Fibroblast of villous mesenchyme (primary cell): ENCODE measurements at regions not wholly inside any gene's neighbourhood (a gene's known extent, or its start where the extent isn't known, plus 50 kb on each side); places are given as distances from the start of the nearest gene placed in this dataset.

ENCODE experiments used
- DNase-seq: peaks from one replicate; pipeline ENCODE4 v3.0.0-alpha.2; 2010; ENCODE audit warnings: low read depth
- H3K4me3 ChIP-seq: 2 replicates; pipeline ENCODE4 v1.5.1; 2011; ENCODE audit warnings: low read depth, mild to moderate bottlenecking, low read length
- CTCF ChIP-seq: IDR thresholded peaks from 2 replicates; pipeline ENCODE4 v1.5.1; 2012; ENCODE audit warnings: low read depth, mild to moderate bottlenecking, low read length; ENCODE audit not compliant: insufficient read depth

- H3K4me3 ChIP-seq, result no peak overlapping the region
- DNase-seq, result no peak
- no peak for TF ChIP-seq CTCF
Observed at GRCh38 chr1:175894581-175894980, 151.2 kb upstream of the TNR start.

DNA sequence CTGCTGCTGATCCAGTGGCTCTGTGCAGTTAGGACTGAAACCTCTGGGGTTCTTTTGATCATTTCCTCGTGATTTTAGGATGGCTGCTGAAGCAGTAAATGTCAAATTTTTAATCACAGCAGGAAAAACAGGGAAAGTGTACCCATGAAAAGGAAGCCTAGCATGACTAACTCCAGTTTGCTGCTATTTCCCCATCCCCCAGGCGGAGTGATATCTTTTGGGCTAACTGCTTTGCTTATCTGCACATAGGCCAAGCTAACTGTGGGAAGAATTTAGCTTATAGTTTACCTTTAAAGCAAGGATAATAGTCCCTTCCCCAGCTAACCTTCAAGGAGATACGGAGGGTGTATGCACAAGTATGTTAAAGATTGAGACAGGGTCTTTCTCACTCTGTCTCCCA lies 149.8 kb upstream of the TNR start:
- no peak for TF ChIP-seq CTCF
- peak; percentile 19 for DNase-seq
- H3K4me3 ChIP-seq, result no peak overlapping the region

DNA sequence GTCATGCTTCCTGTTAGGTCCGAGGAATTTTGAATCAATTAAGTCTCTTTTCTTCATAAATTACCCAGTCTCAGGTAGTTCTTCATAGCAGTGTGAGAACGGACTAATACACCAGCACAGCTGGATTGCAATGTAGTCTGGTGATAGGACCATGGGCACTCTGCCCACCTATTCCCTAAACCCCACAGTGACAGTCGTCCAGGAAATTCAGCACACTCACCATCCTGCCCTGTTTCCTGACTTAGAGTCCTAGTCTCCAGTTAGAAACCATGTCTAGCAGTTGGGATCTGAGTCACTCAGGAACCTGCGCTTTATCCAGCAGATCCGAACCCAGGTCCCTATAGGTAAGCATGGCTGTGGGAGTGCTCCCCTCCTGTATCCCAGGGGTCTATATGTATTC lies 149.3 kb upstream of the TNR start:
- TF ChIP-seq CTCF, result no peak
- DNase-seq, result no peak
- no peak overlapping the region for H3K4me3 ChIP-seq

DNA sequence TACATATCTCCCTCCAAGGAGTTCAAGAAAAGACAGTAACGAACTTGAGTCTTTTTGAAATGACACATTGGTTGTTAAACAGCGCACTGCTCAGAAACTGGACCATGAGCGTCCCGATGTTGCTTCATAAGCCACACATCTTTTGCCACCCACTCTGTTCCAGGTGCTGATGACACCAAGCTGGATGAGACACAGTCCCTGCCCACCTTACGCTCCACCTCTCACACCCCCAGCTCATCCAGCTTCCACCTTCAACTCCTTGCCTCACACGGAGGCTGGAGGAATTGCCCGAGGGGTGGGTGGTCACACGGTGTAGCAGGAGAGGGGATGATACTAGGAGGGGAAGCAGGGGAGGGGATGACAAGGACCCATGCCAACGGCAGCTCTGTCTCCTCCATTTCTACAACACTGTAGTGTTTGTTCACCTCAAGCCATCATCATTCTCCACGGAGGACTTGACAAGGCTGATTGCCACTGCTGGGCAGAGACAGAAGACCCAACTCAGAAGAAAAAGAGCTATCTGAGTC lies 148.5 kb upstream of the TNR start:
- no peak for DNase-seq
- no peak for TF ChIP-seq CTCF

GRCh38 chr1:175890958-175891357 lies 147.6 kb upstream of the TNR start:
- no peak overlapping the region for H3K4me3 ChIP-seq
- TF ChIP-seq CTCF, result no peak
- DNase-seq, result no peak

More for the DNA sequence above, 148.5 kb upstream of the TNR start:
- no peak overlapping the region for H3K4me3 ChIP-seq

- no peak for TF ChIP-seq CTCF
- no peak overlapping the region for H3K4me3 ChIP-seq
- DNase-seq, result no peak
Observed at GRCh38 chr1:175889848-175890247, 146.5 kb upstream of the TNR start.

DNA sequence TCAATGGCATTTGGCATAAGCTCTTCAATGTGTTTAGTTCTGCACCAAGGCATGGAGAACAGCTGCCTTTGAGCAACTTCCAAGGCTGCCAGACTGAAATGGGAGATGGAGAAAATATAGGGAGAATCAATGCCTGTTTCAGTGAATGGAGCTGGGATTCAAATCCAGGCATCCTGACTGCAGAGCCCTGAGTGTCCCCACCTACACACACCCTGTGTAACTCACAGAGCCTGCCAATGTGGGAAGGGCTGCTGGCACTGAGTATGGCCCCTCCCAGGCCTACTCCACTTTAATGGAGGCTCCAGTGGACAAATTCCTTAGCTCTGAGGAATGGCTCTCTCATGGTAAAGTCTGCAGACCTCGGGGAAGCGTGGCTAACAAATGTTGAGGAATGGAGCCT lies 145.6 kb upstream of the TNR start:
- no peak for DNase-seq
- no peak for TF ChIP-seq CTCF
- H3K4me3 ChIP-seq, result no peak overlapping the region
